IPS-15b (cell line): ENCODE measurements at regions not wholly inside any gene's neighbourhood (a gene's known extent, or its start where the extent isn't known, plus 50 kb on each side); places are given as distances from the start of the nearest gene placed in this dataset.
"Not testable (repeated sequence)": the region's sequence is repeated elsewhere in the genome, so short reads cannot be mapped to it uniquely, and the experiment has no call there.

ENCODE experiments used
- H3K27me3 ChIP-seq: one replicate; pipeline ENCODE4 v1.6.1; 2013; ENCODE audit warnings: low read length; ENCODE audit not compliant: control insufficient read depth, insufficient read depth
- H3K36me3 ChIP-seq: one replicate; pipeline ENCODE4 v1.6.1; 2013; ENCODE audit warnings: low read length; ENCODE audit not compliant: control insufficient read depth, insufficient read depth
- H3K4me1 ChIP-seq: one replicate; pipeline ENCODE4 v1.6.1; 2013; ENCODE audit warnings: mild to moderate bottlenecking, low read length; ENCODE audit not compliant: control insufficient read depth, insufficient read depth
- H3K4me3 ChIP-seq: one replicate; pipeline ENCODE4 v1.5.1; 2013; ENCODE audit warnings: low read depth, low read length
- H3K9ac ChIP-seq: one replicate; pipeline ENCODE4 v1.6.1; 2013; ENCODE audit warnings: low read depth, mild to moderate bottlenecking, low read length
- H3K9me3 ChIP-seq: one replicate; pipeline ENCODE4 v1.6.1; 2013; ENCODE audit warnings: mild to moderate bottlenecking, low read length; ENCODE audit not compliant: control insufficient read depth, insufficient read depth

- H3K9ac ChIP-seq: no peak overlapping the region
- H3K4me1 ChIP-seq: peaks cover 5% of the 10 kb centered on the region
- no peaks in the 10 kb centered on the region for H3K36me3 ChIP-seq
- H3K4me3 ChIP-seq: no peak overlapping the region
- no peaks in the 10 kb centered on the region for H3K27me3 ChIP-seq
- H3K9me3 ChIP-seq: no peaks in the 10 kb centered on the region
These were observed 113.0 kb upstream of the TMEM170B start for GRCh38 chr6:11424395-11425034.

GRCh38 chr6:11423667-11424066 is 113.9 kb upstream of the TMEM170B start:
- H3K9ac ChIP-seq: no peak overlapping the region
- H3K4me3 ChIP-seq: no peak overlapping the region
- no peaks in the 10 kb centered on the region for H3K36me3 ChIP-seq
- H3K4me1 ChIP-seq: no peaks in the 10 kb centered on the region
- H3K27me3 ChIP-seq: no peaks in the 10 kb centered on the region
- no peaks in the 10 kb centered on the region for H3K9me3 ChIP-seq

- no peaks in the 10 kb centered on the region for H3K27me3 ChIP-seq
- no peaks in the 10 kb centered on the region for H3K4me1 ChIP-seq
- H3K36me3 ChIP-seq: no peaks in the 10 kb centered on the region
- H3K4me3 ChIP-seq: no peak overlapping the region
- no peak overlapping the region for H3K9ac ChIP-seq
- no peaks in the 10 kb centered on the region for H3K9me3 ChIP-seq
These were observed 114.5 kb upstream of the TMEM170B start for GRCh38 chr6:11423072-11423471.

GRCh38 chr6:11419763-11420453 is 117.6 kb upstream of the TMEM170B start:
- no peak overlapping the region for H3K4me3 ChIP-seq
- H3K9me3 ChIP-seq: no peaks in the 10 kb centered on the region
- no peaks in the 10 kb centered on the region for H3K27me3 ChIP-seq
- no peaks in the 10 kb centered on the region for H3K4me1 ChIP-seq
- no peaks in the 10 kb centered on the region for H3K36me3 ChIP-seq
- H3K9ac ChIP-seq: no peak overlapping the region

GRCh38 chr6:11418290-11418905 is 119.2 kb upstream of the TMEM170B start:
- Histone ChIP-seq H3K36me3 (no peaks in the 10 kb centered on the region), H3K9me3 (no peaks in the 10 kb centered on the region), H3K9ac (no peak overlapping the region), H3K4me1 (no peaks in the 10 kb centered on the region), H3K4me3 (no peak overlapping the region), H3K27me3 (no peaks in the 10 kb centered on the region)

- Histone ChIP-seq H3K27me3 (no peaks in the 10 kb centered on the region), H3K4me3 (peak overlapping the region; percentile 24), H3K36me3 (no peaks in the 10 kb centered on the region), H3K4me1 (no peaks in the 10 kb centered on the region), H3K9me3 (no peaks in the 10 kb centered on the region), H3K9ac (no peak overlapping the region)
These were observed 120.5 kb upstream of the TMEM170B start for GRCh38 chr6:11416936-11417576.

GRCh38 chr6:11416099-11416935 is 121.2 kb upstream of the TMEM170B start:
- not testable (repeated sequence) for H3K9ac ChIP-seq, H3K4me1 ChIP-seq, H3K36me3 ChIP-seq, H3K27me3 ChIP-seq, H3K4me3 ChIP-seq, H3K9me3 ChIP-seq

- Histone ChIP-seq H3K9me3 (no peaks in the 10 kb centered on the region), H3K36me3 (no peaks in the 10 kb centered on the region), H3K27me3 (no peaks in the 10 kb centered on the region)
These were observed 122.0 kb upstream of the TMEM170B start for GRCh38 chr6:11415557-11415956.

GRCh38 chr6:11414176-11414963 is 123.2 kb upstream of the TMEM170B start:
- Histone ChIP-seq H3K9ac (no peak overlapping the region), H3K36me3 (no peaks in the 10 kb centered on the region), H3K4me3 (no peak overlapping the region), H3K27me3 (no peaks in the 10 kb centered on the region), H3K4me1 (no peaks in the 10 kb centered on the region), H3K9me3 (no peaks in the 10 kb centered on the region)

More at GRCh38 chr6:11415557-11415956, 122.0 kb upstream of the TMEM170B start:
- H3K4me1 ChIP-seq: no peaks in the 10 kb centered on the region
- H3K4me3 ChIP-seq: no peak overlapping the region
- no peak overlapping the region for H3K9ac ChIP-seq

GRCh38 chr6:11413728-11414127 is 123.8 kb upstream of the TMEM170B start:
- no peak overlapping the region for H3K9ac ChIP-seq
- no peak overlapping the region for H3K4me3 ChIP-seq
- H3K27me3 ChIP-seq: no peaks in the 10 kb centered on the region
- H3K4me1 ChIP-seq: no peaks in the 10 kb centered on the region
- no peaks in the 10 kb centered on the region for H3K9me3 ChIP-seq
- H3K36me3 ChIP-seq: no peaks in the 10 kb centered on the region
